HL-60 (cell line): ENCODE measurements at regions not wholly inside any gene's neighbourhood (a gene's known extent, or its start where the extent isn't known, plus 50 kb on each side); places are given as distances from the start of the nearest gene placed in this dataset.

Experiments
- GABPA ChIP-seq: IDR thresholded peaks from 2 replicates; pipeline ENCODE4 v1.6.1; 2012; ENCODE audit warnings: low read depth
- POLR2AphosphoS5 ChIP-seq: IDR thresholded peaks from 2 replicates; pipeline ENCODE4 v1.6.1; 2012; ENCODE audit warnings: low read depth
- TF ChIP-seq, protein P1 (sequence below): IDR thresholded peaks from one replicate; pipeline ENCODE4 v1.5.1; 2011; ENCODE audit warnings: low read length, control low read depth, inconsistent platforms; ENCODE audit not compliant: insufficient read depth
- TF ChIP-seq, protein P2 (sequence below): IDR thresholded peaks from 2 replicates; pipeline ENCODE4 v1.6.1; 2012; ENCODE audit warnings: low read depth; ENCODE audit not compliant: insufficient replicate concordance

DNA sequence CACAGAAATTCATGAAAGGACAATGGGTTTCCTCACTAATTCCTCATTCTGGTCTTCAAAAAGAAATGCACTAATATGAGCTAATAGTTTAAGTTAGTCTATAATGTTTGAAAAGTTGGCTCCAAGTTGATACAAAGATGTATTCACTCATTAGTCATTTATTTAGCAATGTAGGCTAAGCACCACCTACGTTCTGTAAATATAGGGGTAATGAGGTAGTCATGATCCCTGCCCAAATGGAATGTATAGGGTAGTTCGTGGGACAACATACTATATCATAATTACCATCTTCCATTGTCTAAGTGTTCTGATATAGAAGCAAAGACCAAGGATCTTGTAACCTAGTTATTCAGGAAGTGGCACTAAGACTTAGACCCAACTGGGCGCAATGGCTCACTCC is 86.5 kb downstream of the DIO2 start:
- TF ChIP-seq, protein P1, sequence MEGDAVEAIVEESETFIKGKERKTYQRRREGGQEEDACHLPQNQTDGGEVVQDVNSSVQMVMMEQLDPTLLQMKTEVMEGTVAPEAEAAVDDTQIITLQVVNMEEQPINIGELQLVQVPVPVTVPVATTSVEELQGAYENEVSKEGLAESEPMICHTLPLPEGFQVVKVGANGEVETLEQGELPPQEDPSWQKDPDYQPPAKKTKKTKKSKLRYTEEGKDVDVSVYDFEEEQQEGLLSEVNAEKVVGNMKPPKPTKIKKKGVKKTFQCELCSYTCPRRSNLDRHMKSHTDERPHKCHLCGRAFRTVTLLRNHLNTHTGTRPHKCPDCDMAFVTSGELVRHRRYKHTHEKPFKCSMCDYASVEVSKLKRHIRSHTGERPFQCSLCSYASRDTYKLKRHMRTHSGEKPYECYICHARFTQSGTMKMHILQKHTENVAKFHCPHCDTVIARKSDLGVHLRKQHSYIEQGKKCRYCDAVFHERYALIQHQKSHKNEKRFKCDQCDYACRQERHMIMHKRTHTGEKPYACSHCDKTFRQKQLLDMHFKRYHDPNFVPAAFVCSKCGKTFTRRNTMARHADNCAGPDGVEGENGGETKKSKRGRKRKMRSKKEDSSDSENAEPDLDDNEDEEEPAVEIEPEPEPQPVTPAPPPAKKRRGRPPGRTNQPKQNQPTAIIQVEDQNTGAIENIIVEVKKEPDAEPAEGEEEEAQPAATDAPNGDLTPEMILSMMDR, result no peak
- TF ChIP-seq POLR2AphosphoS5 (no peak), GABPA (no peak)
- TF ChIP-seq, protein P2, sequence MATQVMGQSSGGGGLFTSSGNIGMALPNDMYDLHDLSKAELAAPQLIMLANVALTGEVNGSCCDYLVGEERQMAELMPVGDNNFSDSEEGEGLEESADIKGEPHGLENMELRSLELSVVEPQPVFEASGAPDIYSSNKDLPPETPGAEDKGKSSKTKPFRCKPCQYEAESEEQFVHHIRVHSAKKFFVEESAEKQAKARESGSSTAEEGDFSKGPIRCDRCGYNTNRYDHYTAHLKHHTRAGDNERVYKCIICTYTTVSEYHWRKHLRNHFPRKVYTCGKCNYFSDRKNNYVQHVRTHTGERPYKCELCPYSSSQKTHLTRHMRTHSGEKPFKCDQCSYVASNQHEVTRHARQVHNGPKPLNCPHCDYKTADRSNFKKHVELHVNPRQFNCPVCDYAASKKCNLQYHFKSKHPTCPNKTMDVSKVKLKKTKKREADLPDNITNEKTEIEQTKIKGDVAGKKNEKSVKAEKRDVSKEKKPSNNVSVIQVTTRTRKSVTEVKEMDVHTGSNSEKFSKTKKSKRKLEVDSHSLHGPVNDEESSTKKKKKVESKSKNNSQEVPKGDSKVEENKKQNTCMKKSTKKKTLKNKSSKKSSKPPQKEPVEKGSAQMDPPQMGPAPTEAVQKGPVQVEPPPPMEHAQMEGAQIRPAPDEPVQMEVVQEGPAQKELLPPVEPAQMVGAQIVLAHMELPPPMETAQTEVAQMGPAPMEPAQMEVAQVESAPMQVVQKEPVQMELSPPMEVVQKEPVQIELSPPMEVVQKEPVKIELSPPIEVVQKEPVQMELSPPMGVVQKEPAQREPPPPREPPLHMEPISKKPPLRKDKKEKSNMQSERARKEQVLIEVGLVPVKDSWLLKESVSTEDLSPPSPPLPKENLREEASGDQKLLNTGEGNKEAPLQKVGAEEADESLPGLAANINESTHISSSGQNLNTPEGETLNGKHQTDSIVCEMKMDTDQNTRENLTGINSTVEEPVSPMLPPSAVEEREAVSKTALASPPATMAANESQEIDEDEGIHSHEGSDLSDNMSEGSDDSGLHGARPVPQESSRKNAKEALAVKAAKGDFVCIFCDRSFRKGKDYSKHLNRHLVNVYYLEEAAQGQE, result no peak
